K562 (cell line): ENCODE measurements at regions not wholly inside any gene's neighbourhood (a gene's known extent, or its start where the extent isn't known, plus 50 kb on each side); places are given as distances from the start of the nearest gene placed in this dataset.

Experiments used
- CBFA2T2 ChIP-seq: fragments of 450-650 bp; conservative IDR thresholded peaks from 2 replicates; pipeline ENCODE4 v1.6.1; 2017; ENCODE audit warnings: mild to moderate bottlenecking
- GABPB1 ChIP-seq: sonication (generic); formaldehyde crosslinking; IDR thresholded peaks from 2 replicates; pipeline ENCODE4 v1.8.0; 2022; ENCODE audit warnings: mild to moderate bottlenecking, missing genetic modification reagents
- NCOR1 ChIP-seq: fragments of 450-650 bp; IDR thresholded peaks from 2 replicates; pipeline ENCODE4 v1.6.1; 2016; ENCODE audit warnings: mild to moderate bottlenecking, moderate library complexity
- XRCC5 ChIP-seq: fragments of 200-400 bp; formaldehyde crosslinking; IDR thresholded peaks from 2 replicates; pipeline ENCODE4 v1.6.1; 2017; ENCODE audit warnings: low read depth, mild to moderate bottlenecking, low read length
- ZFP1 ChIP-seq: fragments of 450-650 bp; formaldehyde crosslinking; IDR thresholded peaks from 2 replicates; pipeline ENCODE4 v1.4.0; 2020; ENCODE audit warnings: mild to moderate bottlenecking, mixed read lengths
- TF ChIP-seq, protein P1 (sequence below), 3 experiments: IDR thresholded peaks in 2 of 3; conservative IDR thresholded peaks in 1 of 3; 2 replicates each; pipeline ENCODE4 v1.5.1; 2011 to 2012; ENCODE audit warnings: low read length in 3 of 3, mild to moderate bottlenecking in 3 of 3, control low read depth in 2 of 3, improper control_type of control experiment in 1 of 3, inconsistent platforms in 1 of 3, low read depth in 1 of 3, mixed read lengths in 1 of 3, moderate library complexity in 1 of 3; ENCODE audit not compliant: insufficient read depth in 2 of 3
- TF ChIP-seq, protein P2 (sequence below): fragments of 150-350 bp; IDR thresholded peaks from 2 replicates; pipeline ENCODE4 v1.6.1; 2014; ENCODE audit warnings: low read depth, mild to moderate bottlenecking, low read length, borderline replicate concordance
- TF ChIP-seq, protein P3 (sequence below): sonication (generic); formaldehyde crosslinking; IDR thresholded peaks from 2 replicates; pipeline ENCODE4 v1.9.0; 2022; ENCODE audit warnings: mild to moderate bottlenecking, missing genetic modification reagents

DNA sequence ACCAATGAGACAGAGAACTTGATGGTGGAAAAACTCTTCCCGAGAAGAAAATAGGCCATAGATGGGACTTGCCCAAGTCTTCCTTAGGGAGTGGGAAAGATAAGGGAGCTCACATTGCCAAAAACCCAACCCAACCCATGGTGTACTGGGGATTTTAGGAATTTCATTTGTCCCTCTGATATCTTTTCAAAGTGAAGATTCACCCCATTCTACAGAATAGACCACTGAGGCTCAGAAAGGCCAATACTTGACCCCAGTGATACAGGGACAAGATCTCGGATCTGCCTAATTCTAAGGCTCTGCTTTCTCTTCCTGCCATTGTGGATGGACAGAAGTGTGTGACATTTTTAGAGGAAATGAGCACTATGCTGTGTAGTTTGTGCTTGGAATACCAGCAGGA lies 159.0 kb downstream of the MYCN start:
- no peak for TF ChIP-seq NCOR1
- TF ChIP-seq ZFP1: no peak
- TF ChIP-seq XRCC5: no peak
- no peak for TF ChIP-seq GABPB1 (CRISPR knock-in tag)
- TF ChIP-seq, protein P1, sequence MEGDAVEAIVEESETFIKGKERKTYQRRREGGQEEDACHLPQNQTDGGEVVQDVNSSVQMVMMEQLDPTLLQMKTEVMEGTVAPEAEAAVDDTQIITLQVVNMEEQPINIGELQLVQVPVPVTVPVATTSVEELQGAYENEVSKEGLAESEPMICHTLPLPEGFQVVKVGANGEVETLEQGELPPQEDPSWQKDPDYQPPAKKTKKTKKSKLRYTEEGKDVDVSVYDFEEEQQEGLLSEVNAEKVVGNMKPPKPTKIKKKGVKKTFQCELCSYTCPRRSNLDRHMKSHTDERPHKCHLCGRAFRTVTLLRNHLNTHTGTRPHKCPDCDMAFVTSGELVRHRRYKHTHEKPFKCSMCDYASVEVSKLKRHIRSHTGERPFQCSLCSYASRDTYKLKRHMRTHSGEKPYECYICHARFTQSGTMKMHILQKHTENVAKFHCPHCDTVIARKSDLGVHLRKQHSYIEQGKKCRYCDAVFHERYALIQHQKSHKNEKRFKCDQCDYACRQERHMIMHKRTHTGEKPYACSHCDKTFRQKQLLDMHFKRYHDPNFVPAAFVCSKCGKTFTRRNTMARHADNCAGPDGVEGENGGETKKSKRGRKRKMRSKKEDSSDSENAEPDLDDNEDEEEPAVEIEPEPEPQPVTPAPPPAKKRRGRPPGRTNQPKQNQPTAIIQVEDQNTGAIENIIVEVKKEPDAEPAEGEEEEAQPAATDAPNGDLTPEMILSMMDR (IDR thresholded peaks at IDR 0.05 in 2 of 3, conservative IDR thresholded peaks at IDR 0.05 in 1 of 3; ENCODE audit: insufficient read depth in 2 of 3, low read depth in 1 of 3, low read length in 3 of 3): no peak
- no peak for TF ChIP-seq CBFA2T2
- TF ChIP-seq, protein P2, sequence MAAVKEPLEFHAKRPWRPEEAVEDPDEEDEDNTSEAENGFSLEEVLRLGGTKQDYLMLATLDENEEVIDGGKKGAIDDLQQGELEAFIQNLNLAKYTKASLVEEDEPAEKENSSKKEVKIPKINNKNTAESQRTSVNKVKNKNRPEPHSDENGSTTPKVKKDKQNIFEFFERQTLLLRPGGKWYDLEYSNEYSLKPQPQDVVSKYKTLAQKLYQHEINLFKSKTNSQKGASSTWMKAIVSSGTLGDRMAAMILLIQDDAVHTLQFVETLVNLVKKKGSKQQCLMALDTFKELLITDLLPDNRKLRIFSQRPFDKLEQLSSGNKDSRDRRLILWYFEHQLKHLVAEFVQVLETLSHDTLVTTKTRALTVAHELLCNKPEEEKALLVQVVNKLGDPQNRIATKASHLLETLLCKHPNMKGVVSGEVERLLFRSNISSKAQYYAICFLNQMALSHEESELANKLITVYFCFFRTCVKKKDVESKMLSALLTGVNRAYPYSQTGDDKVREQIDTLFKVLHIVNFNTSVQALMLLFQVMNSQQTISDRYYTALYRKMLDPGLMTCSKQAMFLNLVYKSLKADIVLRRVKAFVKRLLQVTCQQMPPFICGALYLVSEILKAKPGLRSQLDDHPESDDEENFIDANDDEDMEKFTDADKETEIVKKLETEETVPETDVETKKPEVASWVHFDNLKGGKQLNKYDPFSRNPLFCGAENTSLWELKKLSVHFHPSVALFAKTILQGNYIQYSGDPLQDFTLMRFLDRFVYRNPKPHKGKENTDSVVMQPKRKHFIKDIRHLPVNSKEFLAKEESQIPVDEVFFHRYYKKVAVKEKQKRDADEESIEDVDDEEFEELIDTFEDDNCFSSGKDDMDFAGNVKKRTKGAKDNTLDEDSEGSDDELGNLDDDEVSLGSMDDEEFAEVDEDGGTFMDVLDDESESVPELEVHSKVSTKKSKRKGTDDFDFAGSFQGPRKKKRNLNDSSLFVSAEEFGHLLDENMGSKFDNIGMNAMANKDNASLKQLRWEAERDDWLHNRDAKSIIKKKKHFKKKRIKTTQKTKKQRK: no peak
- TF ChIP-seq, protein P3, sequence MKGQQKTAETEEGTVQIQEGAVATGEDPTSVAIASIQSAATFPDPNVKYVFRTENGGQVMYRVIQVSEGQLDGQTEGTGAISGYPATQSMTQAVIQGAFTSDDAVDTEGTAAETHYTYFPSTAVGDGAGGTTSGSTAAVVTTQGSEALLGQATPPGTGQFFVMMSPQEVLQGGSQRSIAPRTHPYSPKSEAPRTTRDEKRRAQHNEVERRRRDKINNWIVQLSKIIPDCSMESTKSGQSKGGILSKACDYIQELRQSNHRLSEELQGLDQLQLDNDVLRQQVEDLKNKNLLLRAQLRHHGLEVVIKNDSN (CRISPR knock-in tag): no peak
